AG08395 (cell line): ENCODE measurements at regions not wholly inside any gene's neighbourhood (a gene's known extent, or its start where the extent isn't known, plus 50 kb on each side); places are given as distances from the start of the nearest gene placed in this dataset.
"Not testable (repeated sequence)": the region's sequence is repeated elsewhere in the genome, so short reads cannot be mapped to it uniquely, and the experiment has no call there.

Experiments used
- DNase-seq: peaks from one replicate; pipeline ENCODE4 v3.0.0; 2012; ENCODE audit warnings: mixed read lengths, low spot score

GRCh38 chrX:30008031-30008430, 207.3 kb upstream of the MAGEB2 start:
- no peak for DNase-seq

GRCh38 chrX:30010471-30010870, 204.9 kb upstream of the MAGEB2 start:
- no peak for DNase-seq

GRCh38 chrX:30015440-30015839, 199.9 kb upstream of the MAGEB2 start:
- DNase-seq: no peak

- no peak for DNase-seq
Observed at GRCh38 chrX:30027636-30028035, 187.7 kb upstream of the MAGEB2 start.

GRCh38 chrX:30036406-30036805, 179.0 kb upstream of the MAGEB2 start:
- not testable (repeated sequence) for DNase-seq

- peak; percentile 4 for DNase-seq
Observed at GRCh38 chrX:30039768-30040167, 175.6 kb upstream of the MAGEB2 start.

GRCh38 chrX:30060718-30061117, 154.6 kb upstream of the MAGEB2 start:
- DNase-seq: no peak

GRCh38 chrX:30065226-30065625, 150.1 kb upstream of the MAGEB2 start:
- peak; percentile 3 for DNase-seq

GRCh38 chrX:30067677-30068076, 147.7 kb upstream of the MAGEB2 start:
- DNase-seq: no peak

GRCh38 chrX:30085571-30085970, 129.8 kb upstream of the MAGEB2 start:
- no peak for DNase-seq

GRCh38 chrX:30111431-30111830, 103.9 kb upstream of the MAGEB2 start:
- DNase-seq: no peak

GRCh38 chrX:30141966-30142365, 73.4 kb upstream of the MAGEB2 start:
- peak; percentile 15 for DNase-seq

GRCh38 chrX:30144221-30144620, 71.1 kb upstream of the MAGEB2 start:
- no peak for DNase-seq

GRCh38 chrX:30144971-30145731, 70.2 kb upstream of the MAGEB2 start:
- DNase-seq: no peak

- DNase-seq: no peak
Observed at GRCh38 chrX:30147996-30148643, 67.2 kb upstream of the MAGEB2 start.

- DNase-seq: not testable (repeated sequence)
Observed at GRCh38 chrX:30149206-30149605, 66.2 kb upstream of the MAGEB2 start.

GRCh38 chrX:30150196-30150895, 65.0 kb upstream of the MAGEB2 start:
- DNase-seq: no peak

- DNase-seq: no peak
Observed at GRCh38 chrX:30151964-30152363, 63.4 kb upstream of the MAGEB2 start.

- no peak for DNase-seq
Observed at GRCh38 chrX:30153175-30153880, 62.0 kb upstream of the MAGEB2 start.

GRCh38 chrX:30153881-30154260, 61.5 kb upstream of the MAGEB2 start:
- DNase-seq: peak; percentile 4

GRCh38 chrX:30156009-30156408, 59.4 kb upstream of the MAGEB2 start:
- no peak for DNase-seq

GRCh38 chrX:30156880-30157560, 58.3 kb upstream of the MAGEB2 start:
- DNase-seq: no peak
